ENCODE measurements at regions not wholly inside any gene's neighbourhood (a gene's known extent, or its start where the extent isn't known, plus 50 kb on each side); places are given as distances from the start of the nearest gene placed in this dataset.

- intact Hi-C loops (cut with DNase I) = no loop called here
- Histone ChIP-seq H3K4me3 (no peak overlapping the region), H3K4me1 (no peaks in the 10 kb centered on the region), H3K27ac (no peak overlapping the region), H3K27me3 (no peaks in the 10 kb centered on the region), H3K36me3 (no peaks in the 10 kb centered on the region), H3K9me3 (no peaks in the 10 kb centered on the region)
- TF ChIP-seq, protein P1, sequence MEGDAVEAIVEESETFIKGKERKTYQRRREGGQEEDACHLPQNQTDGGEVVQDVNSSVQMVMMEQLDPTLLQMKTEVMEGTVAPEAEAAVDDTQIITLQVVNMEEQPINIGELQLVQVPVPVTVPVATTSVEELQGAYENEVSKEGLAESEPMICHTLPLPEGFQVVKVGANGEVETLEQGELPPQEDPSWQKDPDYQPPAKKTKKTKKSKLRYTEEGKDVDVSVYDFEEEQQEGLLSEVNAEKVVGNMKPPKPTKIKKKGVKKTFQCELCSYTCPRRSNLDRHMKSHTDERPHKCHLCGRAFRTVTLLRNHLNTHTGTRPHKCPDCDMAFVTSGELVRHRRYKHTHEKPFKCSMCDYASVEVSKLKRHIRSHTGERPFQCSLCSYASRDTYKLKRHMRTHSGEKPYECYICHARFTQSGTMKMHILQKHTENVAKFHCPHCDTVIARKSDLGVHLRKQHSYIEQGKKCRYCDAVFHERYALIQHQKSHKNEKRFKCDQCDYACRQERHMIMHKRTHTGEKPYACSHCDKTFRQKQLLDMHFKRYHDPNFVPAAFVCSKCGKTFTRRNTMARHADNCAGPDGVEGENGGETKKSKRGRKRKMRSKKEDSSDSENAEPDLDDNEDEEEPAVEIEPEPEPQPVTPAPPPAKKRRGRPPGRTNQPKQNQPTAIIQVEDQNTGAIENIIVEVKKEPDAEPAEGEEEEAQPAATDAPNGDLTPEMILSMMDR (IDR thresholded peaks at IDR 0.05) = no peak
- no peak for TF ChIP-seq POLR2A (IDR thresholded peaks at IDR 0.05)
- DNase-seq (no peak), ATAC-seq (no peak)
Measured at GRCh38 chr1:80375662-80376061, 1369.1 kb upstream of the ADGRL4 start.

DNA sequence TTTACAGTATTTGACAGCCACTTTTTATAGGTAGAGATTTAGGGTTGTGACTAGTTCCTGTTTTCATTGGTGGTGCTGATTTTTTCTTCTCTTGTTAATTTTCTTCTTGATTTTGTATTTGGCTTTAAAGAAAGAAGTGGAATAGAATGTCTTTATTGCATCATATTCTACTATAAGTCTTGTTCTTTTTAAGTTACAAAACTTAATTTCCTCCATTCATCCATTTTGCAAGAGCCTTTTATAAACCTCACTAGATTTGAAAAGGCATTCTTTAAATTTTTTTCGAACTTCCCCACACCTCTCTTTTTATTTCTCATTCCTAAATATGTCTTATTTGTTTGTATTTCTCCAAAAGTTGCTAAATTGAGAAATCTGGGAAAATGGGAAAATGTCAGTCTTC lies 1368.6 kb upstream of the ADGRL4 start:
- no peaks in the 10 kb centered on the region for H3K27me3 ChIP-seq
- 20% methylated on average over 1 of the region's 1 CpG for WGBS (ENCODE audit: insufficient coverage, low coverage, low lambda C conversion rate, missing lambda C conversion rate)

DNA sequence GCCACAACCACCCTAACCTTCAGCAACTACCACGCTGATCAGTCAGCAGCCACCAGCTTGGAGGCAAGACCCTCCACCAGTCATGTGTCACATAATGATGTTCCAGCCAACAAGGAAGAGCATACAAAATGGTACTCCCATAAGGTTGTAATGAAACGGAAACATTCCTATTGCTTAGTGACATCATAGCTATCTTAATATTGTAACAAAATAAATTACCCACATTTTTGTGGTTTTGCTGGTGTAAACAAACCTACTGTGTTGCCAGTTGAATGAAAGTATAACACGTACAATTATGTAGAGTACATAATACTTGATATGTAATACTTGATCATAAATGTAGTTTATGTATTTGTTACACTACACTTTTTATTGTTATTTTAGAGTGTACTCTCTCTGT lies 1363.2 kb upstream of the ADGRL4 start:
- no peak for ATAC-seq

More for the DNA sequence above, 1368.6 kb upstream of the ADGRL4 start:
- Histone ChIP-seq H3K4me3 (no peak overlapping the region), H3K9me3 (no peaks in the 10 kb centered on the region), H3K36me3 (no peaks in the 10 kb centered on the region), H3K27ac (no peak overlapping the region), H3K4me1 (no peaks in the 10 kb centered on the region)
- TF ChIP-seq, protein P1 (IDR thresholded peaks at IDR 0.05) = no peak
- no peak for TF ChIP-seq POLR2A (IDR thresholded peaks at IDR 0.05)
- no peak for ATAC-seq
- no peak for DNase-seq
- intact Hi-C loops (cut with DNase I) = no loop called here

GRCh38 chr1:80367058-80367457 lies 1360.5 kb upstream of the ADGRL4 start:
- Histone ChIP-seq H3K27me3 (no peaks in the 10 kb centered on the region), H3K4me1 (no peaks in the 10 kb centered on the region), H3K9me3 (no peaks in the 10 kb centered on the region), H3K27ac (no peak overlapping the region), H3K4me3 (no peak overlapping the region), H3K36me3 (no peaks in the 10 kb centered on the region)
- no peak for ATAC-seq
- TF ChIP-seq, protein P1 (IDR thresholded peaks at IDR 0.05) = no peak
- no peak for TF ChIP-seq POLR2A (IDR thresholded peaks at IDR 0.05)
- no peak for DNase-seq
- whole genome bisulfite sequencing (ENCODE audit: insufficient coverage, low coverage, low lambda C conversion rate, missing lambda C conversion rate) = 82% methylated on average over 3 of the region's 3 CpGs
- intact Hi-C loops (cut with DNase I) = no loop called here

More for the DNA sequence above, 1363.2 kb upstream of the ADGRL4 start:
- DNase-seq = no peak
- H3K27me3 ChIP-seq = no peaks in the 10 kb centered on the region
- no peak for TF ChIP-seq POLR2A (IDR thresholded peaks at IDR 0.05)
- TF ChIP-seq, protein P1 (IDR thresholded peaks at IDR 0.05) = no peak
- no peaks in the 10 kb centered on the region for H3K9me3 ChIP-seq
- no peak overlapping the region for H3K4me3 ChIP-seq
- no peak overlapping the region for H3K27ac ChIP-seq
- no peaks in the 10 kb centered on the region for H3K4me1 ChIP-seq
- intact Hi-C loops (cut with DNase I) = no loop called here
- WGBS (ENCODE audit: insufficient coverage, low coverage, low lambda C conversion rate, missing lambda C conversion rate) = 50% methylated on average over 3 of the region's 3 CpGs
- H3K36me3 ChIP-seq = no peaks in the 10 kb centered on the region

- Histone ChIP-seq H3K36me3 (no peaks in the 10 kb centered on the region), H3K9me3 (no peaks in the 10 kb centered on the region), H3K27me3 (no peaks in the 10 kb centered on the region), H3K27ac (no peak overlapping the region), H3K4me1 (no peaks in the 10 kb centered on the region), H3K4me3 (no peak overlapping the region)
- intact Hi-C loops (cut with DNase I) = no loop called here
- ATAC-seq (no peak), DNase-seq (no peak)
- WGBS (ENCODE audit: insufficient coverage, low coverage, low lambda C conversion rate, missing lambda C conversion rate) = 66% methylated on average over 5 of the region's 5 CpGs
- TF ChIP-seq, protein P1 (IDR thresholded peaks at IDR 0.05) = no peak
- TF ChIP-seq POLR2A (IDR thresholded peaks at IDR 0.05) = no peak
Measured at GRCh38 chr1:80365359-80366021, 1359.0 kb upstream of the ADGRL4 start.

Data from right lobe of liver (tissue), 6 donors.